ENCODE measurements at regions not wholly inside any gene's neighbourhood (a gene's known extent, or its start where the extent isn't known, plus 50 kb on each side); places are given as distances from the start of the nearest gene placed in this dataset.

GRCh38 chr5:165242646-165243045 is 1737.2 kb downstream of the MAT2B start:
- no peak for TF ChIP-seq POLR2A (IDR thresholded peaks at IDR 0.05)
- TF ChIP-seq, protein P1, sequence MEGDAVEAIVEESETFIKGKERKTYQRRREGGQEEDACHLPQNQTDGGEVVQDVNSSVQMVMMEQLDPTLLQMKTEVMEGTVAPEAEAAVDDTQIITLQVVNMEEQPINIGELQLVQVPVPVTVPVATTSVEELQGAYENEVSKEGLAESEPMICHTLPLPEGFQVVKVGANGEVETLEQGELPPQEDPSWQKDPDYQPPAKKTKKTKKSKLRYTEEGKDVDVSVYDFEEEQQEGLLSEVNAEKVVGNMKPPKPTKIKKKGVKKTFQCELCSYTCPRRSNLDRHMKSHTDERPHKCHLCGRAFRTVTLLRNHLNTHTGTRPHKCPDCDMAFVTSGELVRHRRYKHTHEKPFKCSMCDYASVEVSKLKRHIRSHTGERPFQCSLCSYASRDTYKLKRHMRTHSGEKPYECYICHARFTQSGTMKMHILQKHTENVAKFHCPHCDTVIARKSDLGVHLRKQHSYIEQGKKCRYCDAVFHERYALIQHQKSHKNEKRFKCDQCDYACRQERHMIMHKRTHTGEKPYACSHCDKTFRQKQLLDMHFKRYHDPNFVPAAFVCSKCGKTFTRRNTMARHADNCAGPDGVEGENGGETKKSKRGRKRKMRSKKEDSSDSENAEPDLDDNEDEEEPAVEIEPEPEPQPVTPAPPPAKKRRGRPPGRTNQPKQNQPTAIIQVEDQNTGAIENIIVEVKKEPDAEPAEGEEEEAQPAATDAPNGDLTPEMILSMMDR (IDR thresholded peaks at IDR 0.05) = no peak
